HG02970 (cell line): ENCODE measurements at regions not wholly inside any gene's neighbourhood (a gene's known extent, or its start where the extent isn't known, plus 50 kb on each side); places are given as distances from the start of the nearest gene placed in this dataset.

Experiments
- ATAC-seq: cut with Tn5 transposase; IDR thresholded peaks from one replicate; pipeline ENCODE4 v1.9.1; 2021; ENCODE audit warnings: mild to moderate bottlenecking, moderate library complexity, moderate number of reproducible peaks; ENCODE audit not compliant: unreplicated experiment, low FRiP score

DNA sequence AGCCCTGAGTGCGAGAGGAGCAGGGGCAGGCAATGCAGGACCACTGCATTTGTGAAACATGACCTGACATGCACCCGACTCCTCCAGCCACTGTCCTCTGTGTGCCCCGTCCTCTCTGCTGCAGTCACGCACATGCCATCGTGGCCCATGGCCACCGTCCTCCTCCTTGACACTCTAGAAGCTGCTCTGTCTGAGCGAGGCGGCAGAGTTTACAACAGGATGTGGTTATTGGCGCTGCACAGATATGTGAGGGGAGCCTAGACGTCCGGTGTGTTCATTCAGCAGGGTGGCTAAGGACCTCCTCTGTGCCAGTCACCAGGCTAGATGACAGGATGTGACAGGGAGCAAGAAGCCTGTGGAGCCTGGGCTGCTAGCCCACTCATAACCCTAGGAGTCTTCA lies 277.8 kb downstream of the FOXO1 start:
- ATAC-seq, result peak; percentile 94

DNA sequence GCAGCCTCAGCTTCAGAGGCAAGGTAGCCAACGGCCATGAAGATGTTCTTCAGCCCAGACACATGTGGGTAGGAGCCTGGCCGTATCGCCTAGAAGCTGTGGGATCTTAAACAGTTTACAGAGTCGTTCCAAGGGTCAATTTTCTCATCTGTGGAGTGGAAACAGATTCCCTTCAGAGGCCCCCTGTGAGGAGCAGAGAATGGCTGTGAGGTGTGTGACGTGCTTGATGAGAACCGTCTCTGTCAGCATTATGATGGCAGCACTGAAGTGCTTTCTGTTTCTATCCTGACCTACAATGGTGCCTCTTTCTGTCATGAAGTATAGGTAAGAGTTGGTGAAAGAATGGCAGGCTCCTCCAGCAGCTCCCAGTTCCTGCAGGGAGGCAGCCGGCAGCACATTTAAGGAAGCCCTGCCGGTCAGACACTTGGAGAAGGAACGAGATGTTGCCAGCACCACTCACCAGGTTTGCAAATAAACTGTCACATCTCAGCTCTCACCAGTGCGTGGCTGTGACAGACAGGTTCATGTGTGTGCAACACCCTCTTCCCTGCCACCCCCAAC lies 277.3 kb downstream of the FOXO1 start:
- ATAC-seq, result peak; percentile 46

DNA sequence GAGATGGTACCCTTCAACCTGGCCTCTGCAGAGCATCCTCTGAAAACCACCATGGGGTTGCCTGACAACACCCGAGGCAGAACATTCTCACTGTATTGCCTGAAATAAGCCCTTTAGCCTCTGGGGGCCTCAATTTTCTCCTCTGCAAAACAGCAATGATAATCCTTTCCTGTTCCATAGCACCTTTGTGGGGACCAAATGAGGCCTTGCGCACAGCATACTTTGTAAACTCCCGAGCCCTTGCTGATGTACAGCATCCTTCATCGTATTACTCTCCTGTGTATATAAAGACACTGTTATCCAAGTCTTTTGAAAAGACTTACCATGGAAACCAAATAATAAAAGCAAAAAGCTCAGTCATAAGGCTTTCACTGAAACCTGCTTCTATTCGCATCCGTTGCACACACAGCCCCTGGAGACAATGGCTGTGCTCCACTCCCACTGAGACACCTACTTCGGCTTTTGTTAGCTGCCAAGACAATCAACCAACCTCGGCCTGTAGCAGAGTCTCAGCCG lies 276.0 kb downstream of the FOXO1 start:
- no peak for ATAC-seq

DNA sequence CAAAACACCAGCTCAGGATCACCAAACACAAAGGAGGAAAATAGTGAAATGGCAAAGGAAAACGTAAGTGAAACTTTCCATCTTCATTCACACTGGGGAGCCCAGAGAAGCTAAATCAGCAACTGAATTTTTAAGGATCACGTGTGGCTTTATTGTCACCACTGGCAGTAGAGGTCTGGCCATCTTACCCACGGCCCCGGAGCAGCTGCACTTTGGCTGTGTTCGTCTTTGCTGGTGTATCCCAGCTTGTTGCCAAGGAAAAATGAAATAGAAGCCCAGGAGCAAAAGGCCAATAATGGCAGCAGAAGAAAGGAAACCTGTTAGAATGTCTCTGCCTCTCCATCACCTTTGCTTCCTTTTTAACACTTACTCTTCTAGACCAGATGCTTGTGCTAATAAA lies 274.7 kb downstream of the FOXO1 start:
- ATAC-seq, result no peak

DNA sequence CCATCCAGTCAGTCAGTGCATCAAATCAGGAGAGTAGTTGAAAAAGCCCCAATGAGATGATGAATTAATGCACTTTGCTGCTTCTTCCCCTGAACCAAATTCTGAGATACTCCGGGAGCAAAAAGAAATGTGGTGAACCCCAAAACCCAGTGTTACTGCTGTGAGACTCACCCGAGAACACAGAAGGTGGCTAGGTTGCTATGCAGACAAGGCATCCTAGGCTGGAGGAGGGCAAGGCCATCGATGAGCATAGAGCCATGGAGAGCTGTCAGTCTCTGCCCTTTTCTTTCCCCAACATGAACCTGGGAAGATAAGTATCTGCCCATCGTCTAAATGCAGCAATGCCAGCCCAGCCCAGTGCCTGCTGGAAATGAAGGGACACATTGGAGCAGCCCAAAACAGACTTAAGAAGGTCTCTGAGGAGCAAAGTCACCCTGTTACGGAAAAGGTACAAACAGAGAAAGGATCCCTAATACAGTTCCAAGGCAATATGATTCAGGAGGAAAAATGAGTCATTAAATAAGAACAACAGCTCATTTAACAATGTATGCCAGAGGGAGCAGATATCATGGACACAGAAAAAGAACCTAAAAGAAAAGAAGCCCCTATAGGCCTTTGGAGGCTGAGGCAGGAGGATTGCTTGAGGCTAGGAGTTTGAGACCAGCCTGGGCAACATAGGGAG lies 272.0 kb downstream of the FOXO1 start:
- no peak for ATAC-seq

DNA sequence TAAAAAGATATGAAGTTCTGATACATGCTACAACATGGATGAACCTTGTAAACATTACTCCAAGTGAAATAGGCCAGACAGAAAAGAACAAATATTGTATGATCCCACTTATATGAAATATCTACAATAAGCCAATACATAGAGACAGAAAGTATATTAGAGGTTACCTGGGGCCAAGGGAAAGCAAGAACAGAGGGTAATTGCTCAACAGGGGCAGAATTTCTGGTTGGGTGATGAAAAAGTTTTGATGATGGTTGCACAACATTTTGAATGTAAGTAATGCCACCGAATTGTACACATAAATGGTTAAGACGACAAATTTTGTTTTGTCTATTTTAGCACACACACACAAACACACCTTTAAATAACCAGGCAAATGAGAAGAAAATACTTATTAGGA lies 268.4 kb downstream of the FOXO1 start:
- ATAC-seq, result no peak

DNA sequence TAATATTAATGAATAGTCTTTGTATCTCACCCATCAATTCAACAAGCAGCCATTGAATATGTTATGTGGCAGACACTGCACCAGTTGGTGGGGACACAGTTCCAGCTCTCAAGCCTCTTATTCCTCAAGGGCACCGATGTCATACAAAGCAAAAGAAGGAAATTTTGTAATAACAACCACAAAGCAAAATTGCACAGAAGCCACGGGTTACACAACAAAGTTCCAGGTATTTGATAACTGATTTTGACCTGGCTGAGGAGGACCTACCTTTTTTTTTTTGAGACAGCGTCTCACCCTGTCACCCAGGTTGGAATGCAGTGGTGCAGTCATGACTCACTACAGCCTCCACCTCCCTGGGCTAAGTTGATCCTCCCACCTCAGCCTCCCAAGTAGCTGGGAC lies 266.7 kb downstream of the FOXO1 start:
- no peak for ATAC-seq

DNA sequence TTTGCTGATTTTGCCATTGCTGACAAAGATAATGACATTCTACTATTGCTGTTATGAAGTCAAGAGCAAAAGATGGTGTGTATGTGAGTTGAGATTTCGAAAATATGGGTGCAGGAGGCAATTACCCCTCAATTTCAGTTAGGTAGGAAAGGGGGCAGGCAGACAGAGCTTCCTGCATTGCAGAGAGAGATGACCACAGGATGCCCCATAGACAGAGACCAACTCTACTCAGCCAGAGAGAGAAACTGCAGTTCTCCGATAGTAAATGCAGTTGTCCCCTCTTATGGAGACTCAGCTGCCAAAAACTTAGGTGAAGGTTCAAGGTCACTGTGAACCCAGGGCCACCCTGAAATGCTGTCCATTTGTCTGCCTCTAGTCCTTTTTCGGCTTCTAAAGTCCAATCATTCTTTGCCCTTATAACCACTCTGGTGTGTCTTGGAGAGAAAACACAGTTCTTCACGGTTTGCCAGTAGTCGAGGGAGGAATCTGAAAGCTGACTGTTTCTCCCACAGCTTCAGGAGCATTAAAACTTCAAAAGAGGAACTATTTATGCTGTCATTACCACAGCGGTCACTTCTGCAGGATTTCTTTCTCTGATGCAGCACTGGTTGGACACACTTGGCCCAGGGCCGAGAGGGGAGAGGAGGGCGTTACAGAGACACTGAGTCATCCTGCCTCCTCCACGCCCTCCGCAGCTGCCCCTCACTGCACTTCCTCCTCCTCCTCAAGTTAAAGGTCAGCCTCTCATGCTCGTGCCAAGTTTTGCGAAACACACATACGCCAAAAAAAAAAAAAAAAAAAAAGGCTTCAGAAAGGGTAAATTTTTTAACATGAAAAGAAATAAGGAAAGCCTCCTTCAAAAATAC lies 264.3 kb downstream of the FOXO1 start:
- peak; percentile 71 for ATAC-seq

DNA sequence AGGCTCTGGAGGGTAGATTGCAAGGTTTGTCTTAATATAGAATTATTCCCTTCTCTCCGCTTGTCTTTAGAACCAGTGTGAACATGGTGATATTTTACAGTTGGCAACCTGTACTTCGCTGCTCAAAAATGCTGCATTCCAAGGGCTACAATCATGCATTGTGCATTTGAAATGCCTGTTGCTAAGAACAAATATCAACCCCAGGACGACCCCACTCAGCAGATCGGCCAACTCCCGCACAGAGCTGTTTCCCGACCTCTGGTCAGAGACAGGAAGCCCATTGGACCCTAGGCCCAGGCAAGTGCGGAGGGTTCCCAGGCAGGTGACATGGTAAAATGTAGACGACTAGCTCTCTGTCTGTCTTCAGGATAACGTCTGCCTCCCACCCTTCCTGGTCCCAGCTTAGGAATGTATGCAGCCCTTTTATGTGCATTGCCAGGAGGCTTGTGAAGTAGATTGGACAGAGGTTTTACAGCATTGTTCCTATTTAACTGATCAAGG lies 263.5 kb downstream of the FOXO1 start:
- no peak for ATAC-seq

DNA sequence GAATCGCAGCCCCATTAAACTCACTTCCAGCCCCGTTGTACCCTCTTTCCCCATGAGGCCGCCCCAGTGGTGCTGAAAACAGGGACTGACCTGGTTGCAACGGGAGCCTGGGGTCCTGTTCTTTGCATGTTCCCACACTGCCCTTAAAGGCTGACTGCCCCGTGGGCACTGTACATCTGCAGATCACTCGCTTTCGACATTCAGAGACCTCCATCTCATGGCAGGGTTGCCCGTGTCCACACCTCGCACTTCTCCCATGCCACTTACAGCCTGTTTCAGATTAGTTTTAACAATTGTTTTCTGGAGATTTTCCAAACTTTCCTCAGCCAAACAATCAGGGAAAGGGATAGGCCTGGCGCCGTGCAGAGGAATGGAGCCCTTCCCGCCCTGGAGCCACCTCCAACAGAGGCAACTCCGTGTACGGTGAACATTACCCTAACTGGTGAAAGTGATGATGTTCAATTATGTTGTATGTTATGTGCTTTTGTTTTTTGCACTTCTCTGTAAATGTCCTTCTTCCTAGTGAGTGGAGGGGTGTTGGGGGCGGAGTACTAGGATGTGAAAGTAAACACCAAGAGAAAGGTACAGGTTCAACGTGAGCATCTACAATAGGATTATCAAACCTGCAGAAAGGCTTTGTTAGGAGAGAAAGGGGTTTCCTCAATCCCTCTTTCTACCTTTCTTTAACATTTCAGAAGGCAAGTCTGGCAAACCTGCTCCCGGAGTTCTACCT lies 262.8 kb downstream of the FOXO1 start:
- no peak for ATAC-seq

DNA sequence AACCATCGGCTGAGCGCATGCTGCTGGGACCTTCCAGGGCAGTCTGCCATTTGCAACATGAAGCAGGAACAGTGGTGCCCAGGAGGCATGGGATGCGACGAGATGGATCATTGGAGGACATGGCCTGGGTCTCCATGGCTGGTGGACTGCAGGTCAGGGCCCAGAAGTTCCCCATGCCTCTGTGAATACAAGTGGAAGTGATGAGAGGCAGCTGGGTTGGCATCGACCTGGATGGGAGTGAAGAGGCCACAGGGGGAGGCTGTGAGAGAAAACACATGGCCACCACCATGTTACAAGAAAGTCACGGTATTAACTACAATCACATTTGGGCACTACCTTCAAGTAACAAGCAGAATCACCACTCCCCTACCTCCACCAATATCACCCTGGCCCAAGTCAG lies 262.0 kb downstream of the FOXO1 start:
- ATAC-seq, result no peak

DNA sequence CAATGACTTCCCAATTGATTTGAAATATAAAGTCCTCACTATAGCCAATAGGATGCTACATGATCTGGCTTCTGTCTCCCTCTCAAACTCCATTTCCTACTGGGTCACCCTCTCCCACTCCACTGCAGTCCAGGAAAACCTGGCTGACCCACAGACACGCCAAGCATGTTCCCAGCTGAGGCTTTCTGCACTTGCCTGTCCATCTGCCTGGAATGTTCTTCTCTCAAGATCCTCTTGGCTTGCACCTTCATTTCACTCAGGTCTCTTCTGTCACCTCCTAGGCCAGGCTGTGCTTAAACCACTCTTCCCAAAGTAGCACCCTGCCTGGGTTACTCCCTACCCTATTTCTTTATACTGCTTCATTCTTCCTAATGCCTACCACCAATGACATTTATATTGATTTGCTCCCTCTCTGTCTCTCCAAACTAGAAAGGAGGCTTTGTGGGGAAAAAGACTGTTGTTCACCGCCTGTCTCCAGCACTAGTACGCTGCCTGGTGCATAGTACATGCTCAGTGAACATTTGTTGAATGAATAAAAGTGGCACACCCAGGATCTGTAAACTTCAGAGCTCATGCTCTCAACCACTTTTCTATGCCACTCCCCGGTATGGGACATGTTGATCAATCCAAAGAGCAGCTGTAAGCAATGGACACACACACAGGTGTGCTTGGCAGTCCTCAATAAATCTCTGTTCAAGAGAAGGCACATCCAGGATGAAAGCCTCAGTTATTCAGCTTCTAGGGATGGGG lies 261.3 kb downstream of the FOXO1 start:
- no peak for ATAC-seq

DNA sequence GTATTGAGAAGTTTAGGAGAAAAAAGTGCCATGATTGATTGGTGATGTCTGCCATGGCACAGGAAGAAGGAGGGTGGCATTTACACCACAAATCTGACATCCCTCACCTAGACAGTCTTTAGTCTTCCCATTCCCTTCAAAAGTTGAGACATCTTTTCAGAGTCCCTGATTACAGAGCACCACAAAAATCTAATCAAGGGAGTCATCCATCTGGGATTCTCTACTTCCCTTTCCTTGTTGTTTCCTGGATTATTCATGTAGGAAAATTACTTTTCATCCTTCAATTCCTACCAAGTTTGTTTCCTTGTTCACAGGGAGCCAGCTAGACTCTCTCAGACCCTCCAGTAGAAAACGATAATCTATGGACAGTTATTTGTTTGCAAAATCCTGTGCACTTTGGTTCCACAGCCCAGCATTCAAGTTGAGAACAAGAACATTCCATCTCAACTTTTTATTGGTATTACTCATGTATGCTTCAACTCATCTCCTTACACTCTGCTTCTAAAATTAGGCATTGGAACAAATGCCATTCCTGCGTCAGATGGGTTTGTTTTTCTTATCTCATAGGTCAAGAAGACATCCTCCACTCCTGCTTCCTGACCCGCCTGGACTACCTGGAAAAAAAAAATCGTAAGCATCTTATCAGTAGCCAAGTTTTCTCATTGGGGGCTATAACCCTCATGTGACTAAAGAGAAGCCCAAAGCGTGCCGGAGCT lies 259.9 kb downstream of the FOXO1 start:
- ATAC-seq, result no peak

DNA sequence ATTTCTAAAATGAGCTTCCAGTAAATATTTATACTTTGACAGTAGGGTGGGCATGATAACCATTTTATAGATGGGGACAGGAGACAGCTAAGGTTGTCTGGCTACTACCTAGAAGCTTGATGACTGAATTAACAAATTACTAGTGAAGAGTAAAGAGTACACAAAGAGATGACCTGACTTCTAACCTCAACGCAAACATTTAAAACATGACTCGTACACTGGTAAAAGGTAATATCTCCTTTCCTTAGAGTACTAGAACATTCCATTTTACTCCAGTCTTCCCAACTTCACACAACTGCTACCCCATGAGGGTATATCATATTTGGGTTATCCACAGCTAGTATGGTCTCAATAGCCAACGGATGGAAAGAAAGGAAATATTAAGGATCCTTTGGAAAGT lies 258.9 kb downstream of the FOXO1 start:
- no peak for ATAC-seq

DNA sequence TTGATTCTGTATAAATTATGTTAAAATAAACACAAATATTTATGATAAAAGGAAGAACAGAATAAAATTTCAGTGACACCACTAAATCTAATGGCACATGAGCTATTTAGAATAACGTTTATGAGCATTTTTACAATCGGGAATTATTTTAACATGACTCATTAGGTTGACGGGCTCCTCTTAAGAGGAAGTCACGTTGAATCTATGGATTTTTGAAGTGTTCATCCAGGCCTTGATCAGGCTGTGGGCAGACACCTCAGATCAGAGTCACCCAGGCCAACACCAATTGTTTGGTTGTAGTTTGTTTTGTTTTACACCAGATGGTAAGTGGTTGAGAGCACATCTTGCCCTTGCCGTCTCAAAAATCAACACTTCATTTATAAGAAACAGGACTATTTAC lies 257.8 kb downstream of the FOXO1 start:
- ATAC-seq, result no peak

DNA sequence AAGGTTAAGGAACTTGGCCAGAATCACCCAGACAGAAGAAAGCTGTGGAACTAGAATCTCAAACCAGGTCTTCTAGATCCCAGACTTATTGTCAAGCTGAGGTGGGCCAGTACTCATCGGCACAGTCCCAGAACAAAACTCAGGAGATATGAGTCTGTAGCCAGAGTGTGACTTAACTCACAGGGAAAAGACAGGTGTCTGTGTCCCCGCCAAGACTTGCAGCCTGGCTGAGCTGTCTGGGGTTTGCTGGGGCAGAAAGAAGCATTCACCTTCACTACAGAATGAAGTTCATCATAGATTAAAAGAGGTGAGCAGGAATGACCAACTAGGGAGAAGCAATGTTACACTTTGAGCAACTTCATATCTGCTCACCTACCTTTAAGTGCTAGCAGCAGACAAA lies 257.2 kb downstream of the FOXO1 start:
- ATAC-seq, result no peak

DNA sequence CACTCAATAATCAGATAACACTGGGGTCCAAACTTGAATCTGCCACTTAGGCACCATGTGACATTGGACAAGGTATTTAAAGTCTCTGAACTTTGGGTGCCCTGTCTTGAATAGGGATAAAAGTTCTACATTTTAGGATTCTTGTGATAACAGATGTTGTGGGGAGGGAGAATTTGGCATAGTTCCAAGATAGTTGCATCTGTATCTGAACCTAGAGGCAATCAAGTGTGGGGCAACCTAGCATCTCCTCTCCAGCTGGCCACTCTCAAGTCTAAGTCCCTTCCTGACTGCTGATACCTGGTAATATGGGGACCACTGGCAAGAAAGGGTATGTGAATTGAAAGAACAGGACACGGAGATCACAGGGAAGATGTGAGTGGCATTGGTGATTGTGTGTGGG lies 256.1 kb downstream of the FOXO1 start:
- ATAC-seq, result no peak

DNA sequence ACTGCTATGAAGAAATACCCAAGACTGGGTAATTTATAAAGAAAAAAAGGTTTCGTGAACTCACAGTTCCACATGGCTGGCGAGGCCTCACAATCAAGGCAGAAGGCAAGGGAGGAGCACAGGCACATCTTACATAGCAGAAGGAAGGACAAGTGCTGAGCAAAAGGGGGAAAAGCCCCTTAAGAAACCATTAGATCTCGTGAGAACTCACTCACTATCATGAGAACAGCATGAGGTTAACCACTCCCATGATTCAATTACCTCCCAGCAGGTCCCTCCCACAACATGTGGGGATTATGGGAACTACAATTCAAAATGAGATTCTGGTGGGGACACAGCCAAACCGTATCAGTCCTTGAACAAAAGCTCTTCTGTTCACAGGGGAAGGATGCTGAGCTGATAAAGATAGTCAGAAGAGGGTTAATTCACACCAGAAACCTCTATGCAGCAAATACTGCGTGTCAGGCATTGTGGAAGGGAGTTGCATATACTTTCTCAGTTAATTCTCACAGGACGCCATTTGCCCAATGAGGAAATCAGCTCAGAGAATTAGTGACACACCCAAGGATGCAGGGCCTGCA lies 246.2 kb downstream of the FOXO1 start:
- no peak for ATAC-seq
